ENCODE measurements at regions not wholly inside any gene's neighbourhood (a gene's known extent, or its start where the extent isn't known, plus 50 kb on each side); places are given as distances from the start of the nearest gene placed in this dataset.

GRCh38 chr7:93636276-93636675, 61.8 kb upstream of the CALCR start:
- H3K4me2 ChIP-seq (ENCODE audit: control insufficient read depth, extremely low read depth, insufficient read depth, low read depth, low read length) = no peak overlapping the region
- H3K4me3 ChIP-seq (ENCODE audit: control insufficient read depth in 2 of 3, extremely low read depth in 1 of 3, insufficient read depth in 2 of 3, low read depth in 1 of 3, low read length in 3 of 3) = no peak overlapping the region
- no peaks in the 10 kb centered on the region for H3K36me3 ChIP-seq (ENCODE audit: control insufficient read depth in 2 of 2, extremely low read depth in 1 of 2, insufficient read depth in 2 of 2, low read length in 2 of 2)
- no peaks in the 10 kb centered on the region for H3K27me3 ChIP-seq (ENCODE audit: control insufficient read depth, extremely low read depth, insufficient read depth, low read length)
- dilution Hi-C loops (cut with MboI; ENCODE audit: extremely low pct_ligation_motif_present, low sequenced_read_pairs) = no loop called here
- DNase-seq (ENCODE audit: low read depth, low spot score) (no peak), FAIRE-seq (no peak)
- H3K4me1 ChIP-seq (ENCODE audit: control insufficient read depth, extremely low read depth, insufficient read depth, low read length) = no peaks in the 10 kb centered on the region
- H3K27ac ChIP-seq (ENCODE audit: control insufficient read depth, insufficient read depth, low read length) = no peak overlapping the region
- no peak overlapping the region for H3K9ac ChIP-seq (ENCODE audit: control insufficient read depth, extremely low read depth, insufficient read depth, low read length)
- no peaks in the 10 kb centered on the region for H3K9me1 ChIP-seq (ENCODE audit: control insufficient read depth, extremely low read depth, insufficient read depth, low read length)
- no peaks in the 10 kb centered on the region for H3K79me2 ChIP-seq (ENCODE audit: control insufficient read depth, insufficient read depth, low read length)
- no peak overlapping the region for H2AFZ ChIP-seq (ENCODE audit: control insufficient read depth, low read length)
- no peaks in the 10 kb centered on the region for H4K20me1 ChIP-seq (ENCODE audit: control insufficient read depth, extremely low read depth, insufficient read depth, low read length)
- TF ChIP-seq, protein P1, sequence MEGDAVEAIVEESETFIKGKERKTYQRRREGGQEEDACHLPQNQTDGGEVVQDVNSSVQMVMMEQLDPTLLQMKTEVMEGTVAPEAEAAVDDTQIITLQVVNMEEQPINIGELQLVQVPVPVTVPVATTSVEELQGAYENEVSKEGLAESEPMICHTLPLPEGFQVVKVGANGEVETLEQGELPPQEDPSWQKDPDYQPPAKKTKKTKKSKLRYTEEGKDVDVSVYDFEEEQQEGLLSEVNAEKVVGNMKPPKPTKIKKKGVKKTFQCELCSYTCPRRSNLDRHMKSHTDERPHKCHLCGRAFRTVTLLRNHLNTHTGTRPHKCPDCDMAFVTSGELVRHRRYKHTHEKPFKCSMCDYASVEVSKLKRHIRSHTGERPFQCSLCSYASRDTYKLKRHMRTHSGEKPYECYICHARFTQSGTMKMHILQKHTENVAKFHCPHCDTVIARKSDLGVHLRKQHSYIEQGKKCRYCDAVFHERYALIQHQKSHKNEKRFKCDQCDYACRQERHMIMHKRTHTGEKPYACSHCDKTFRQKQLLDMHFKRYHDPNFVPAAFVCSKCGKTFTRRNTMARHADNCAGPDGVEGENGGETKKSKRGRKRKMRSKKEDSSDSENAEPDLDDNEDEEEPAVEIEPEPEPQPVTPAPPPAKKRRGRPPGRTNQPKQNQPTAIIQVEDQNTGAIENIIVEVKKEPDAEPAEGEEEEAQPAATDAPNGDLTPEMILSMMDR (optimal IDR thresholded peaks at IDR 0.05 in 1 of 3, IDR thresholded peaks at IDR 0.05 in 1 of 3, conservative IDR thresholded peaks at IDR 0.05 in 1 of 3; ENCODE audit: extremely low read depth in 1 of 3, insufficient read depth in 2 of 3, low read length in 3 of 3) = no peak
- TF ChIP-seq EZH2 (IDR thresholded peaks at IDR 0.05; ENCODE audit: low read length) = no peak
- H3K9me3 ChIP-seq (ENCODE audit: control insufficient read depth, low read depth, low read length) = no peaks in the 10 kb centered on the region

DNA sequence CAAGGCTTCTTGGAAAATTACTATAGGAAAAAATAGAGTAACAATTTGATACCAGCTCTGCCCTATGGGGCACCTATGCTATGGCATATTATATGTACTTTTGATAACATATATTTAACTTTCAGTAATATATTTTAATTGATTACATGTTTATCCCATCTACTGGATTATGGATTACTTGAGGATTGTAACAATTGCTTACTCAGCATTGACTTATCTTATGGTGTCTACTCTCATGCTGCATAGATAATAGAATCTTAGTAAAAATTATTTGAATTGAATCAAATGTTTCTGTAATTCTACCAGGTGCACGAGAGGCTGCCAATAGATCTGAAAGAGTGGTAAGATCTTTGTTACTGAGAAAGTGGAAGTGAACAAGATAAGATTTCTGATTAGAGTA, 57.8 kb upstream of the CALCR start:
- no peak for FAIRE-seq
- dilution Hi-C loops (cut with MboI; ENCODE audit: extremely low pct_ligation_motif_present, low sequenced_read_pairs) = no loop called here
- TF ChIP-seq EZH2 (IDR thresholded peaks at IDR 0.05; ENCODE audit: low read length) = no peak
- TF ChIP-seq, protein P1 (optimal IDR thresholded peaks at IDR 0.05 in 1 of 3, IDR thresholded peaks at IDR 0.05 in 1 of 3, conservative IDR thresholded peaks at IDR 0.05 in 1 of 3; ENCODE audit: extremely low read depth in 1 of 3, insufficient read depth in 2 of 3, low read length in 3 of 3) = no peak

More for the DNA sequence above, 57.8 kb upstream of the CALCR start:
- Histone ChIP-seq H3K36me3 (ENCODE audit: control insufficient read depth in 2 of 2, extremely low read depth in 1 of 2, insufficient read depth in 2 of 2, low read length in 2 of 2) (no peaks in the 10 kb centered on the region), H3K27ac (ENCODE audit: control insufficient read depth, insufficient read depth, low read length) (no peak overlapping the region), H3K4me2 (ENCODE audit: control insufficient read depth, extremely low read depth, insufficient read depth, low read depth, low read length) (no peak overlapping the region), H3K27me3 (ENCODE audit: control insufficient read depth, extremely low read depth, insufficient read depth, low read length) (no peaks in the 10 kb centered on the region), H3K4me1 (ENCODE audit: control insufficient read depth, extremely low read depth, insufficient read depth, low read length) (no peaks in the 10 kb centered on the region), H3K9ac (ENCODE audit: control insufficient read depth, extremely low read depth, insufficient read depth, low read length) (no peak overlapping the region), H2AFZ (ENCODE audit: control insufficient read depth, low read length) (no peak overlapping the region), H3K79me2 (ENCODE audit: control insufficient read depth, insufficient read depth, low read length) (no peaks in the 10 kb centered on the region), H3K9me1 (ENCODE audit: control insufficient read depth, extremely low read depth, insufficient read depth, low read length) (no peaks in the 10 kb centered on the region), H3K4me3 (ENCODE audit: control insufficient read depth in 2 of 3, extremely low read depth in 1 of 3, insufficient read depth in 2 of 3, low read depth in 1 of 3, low read length in 3 of 3) (no peak overlapping the region), H4K20me1 (ENCODE audit: control insufficient read depth, extremely low read depth, insufficient read depth, low read length) (no peaks in the 10 kb centered on the region), H3K9me3 (ENCODE audit: control insufficient read depth, low read depth, low read length) (no peaks in the 10 kb centered on the region)
- DNase-seq (ENCODE audit: low read depth, low spot score) = no peak

Data from keratinocyte (primary cell).